ENCODE measurements at regions not wholly inside any gene's neighbourhood (a gene's known extent, or its start where the extent isn't known, plus 50 kb on each side); places are given as distances from the start of the nearest gene placed in this dataset.

- Histone ChIP-seq H3K27me3 (no peaks in the 10 kb centered on the region), H3K9me3 (no peaks in the 10 kb centered on the region), H3K4me3 (no peak overlapping the region), H3K4me1 (no peaks in the 10 kb centered on the region), H3K9ac (ENCODE audit: low read depth in 2 of 2, low read length in 2 of 2) (no peak overlapping the region), H3K27ac (no peak overlapping the region), H3K36me3 (no peaks in the 10 kb centered on the region)
- no peak for DNase-seq
- intact Hi-C loops (cut with DNase I), result no loop called here
- TF ChIP-seq CTCF (IDR thresholded peaks at IDR 0.05), result no peak
These were observed 1070.3 kb downstream of the SUCLG1 start for GRCh38 chr2:83388804-83389203.

- Histone ChIP-seq H3K4me1 (no peaks in the 10 kb centered on the region), H3K9me3 (no peaks in the 10 kb centered on the region), H3K9ac (ENCODE audit: low read depth in 2 of 2, low read length in 2 of 2) (no peak overlapping the region), H3K36me3 (no peaks in the 10 kb centered on the region), H3K27ac (no peak overlapping the region), H3K4me3 (no peak overlapping the region), H3K27me3 (no peaks in the 10 kb centered on the region)
- no peak for TF ChIP-seq CTCF (IDR thresholded peaks at IDR 0.05)
- DNase-seq, result no peak
- intact Hi-C loops (cut with DNase I), result no loop called here
These were observed 1072.5 kb downstream of the SUCLG1 start for GRCh38 chr2:83386549-83386948.

- H3K9ac ChIP-seq (ENCODE audit: low read depth in 2 of 2, low read length in 2 of 2), result no peak overlapping the region
- DNase-seq, result no peak
- intact Hi-C loops (cut with DNase I), result no loop called here
- no peaks in the 10 kb centered on the region for H3K9me3 ChIP-seq
- no peak overlapping the region for H3K27ac ChIP-seq
- TF ChIP-seq CTCF (IDR thresholded peaks at IDR 0.05), result no peak
- no peak overlapping the region for H3K4me3 ChIP-seq
- no peaks in the 10 kb centered on the region for H3K27me3 ChIP-seq
- H3K36me3 ChIP-seq, result no peaks in the 10 kb centered on the region
- no peaks in the 10 kb centered on the region for H3K4me1 ChIP-seq
These were observed 1080.2 kb downstream of the SUCLG1 start for GRCh38 chr2:83378921-83379320.

GRCh38 chr2:83376731-83377130 is 1082.3 kb downstream of the SUCLG1 start:
- no peaks in the 10 kb centered on the region for H3K9me3 ChIP-seq
- no peak for TF ChIP-seq CTCF (IDR thresholded peaks at IDR 0.05)
- no peak overlapping the region for H3K4me3 ChIP-seq
- no peak overlapping the region for H3K27ac ChIP-seq
- DNase-seq, result no peak
- no peak overlapping the region for H3K9ac ChIP-seq (ENCODE audit: low read depth in 2 of 2, low read length in 2 of 2)
- no peaks in the 10 kb centered on the region for H3K36me3 ChIP-seq
- H3K27me3 ChIP-seq, result no peaks in the 10 kb centered on the region
- no peaks in the 10 kb centered on the region for H3K4me1 ChIP-seq
- intact Hi-C loops (cut with DNase I), result no loop called here

- H3K9ac ChIP-seq (ENCODE audit: low read depth in 2 of 2, low read length in 2 of 2), result no peak overlapping the region
These were observed 1088.7 kb downstream of the SUCLG1 start for GRCh38 chr2:83370419-83370762.

More at GRCh38 chr2:83370419-83370762, 1088.7 kb downstream of the SUCLG1 start:
- TF ChIP-seq CTCF (IDR thresholded peaks at IDR 0.05), result no peak
- Histone ChIP-seq H3K9me3 (no peaks in the 10 kb centered on the region), H3K4me1 (no peaks in the 10 kb centered on the region), H3K4me3 (no peak overlapping the region), H3K36me3 (no peaks in the 10 kb centered on the region), H3K27ac (no peak overlapping the region), H3K27me3 (no peaks in the 10 kb centered on the region)
- no peak for DNase-seq
- intact Hi-C loops (cut with DNase I), result no loop called here
